ENCODE measurements at regions not wholly inside any gene's neighbourhood (a gene's known extent, or its start where the extent isn't known, plus 50 kb on each side); places are given as distances from the start of the nearest gene placed in this dataset.
A peak's percentile ranks its signal among the peaks of the same experiment; 100 is the strongest.
"Not testable (repeated sequence)": the region's sequence is repeated elsewhere in the genome, so short reads cannot be mapped to it uniquely, and the experiment has no call there.

GRCh38 chr7:106713452-106713851 is 52.5 kb upstream of the CCDC71L start:
- DNase-seq: not testable (repeated sequence)

GRCh38 chr7:106714590-106715442 is 53.9 kb upstream of the CCDC71L start:
- not testable (repeated sequence) for DNase-seq

- DNase-seq: no peak
Observed at GRCh38 chr7:106715730-106716129, 54.8 kb upstream of the CCDC71L start.

- DNase-seq: no peak
Observed at GRCh38 chr7:106717254-106717954, 56.4 kb upstream of the CCDC71L start.

- peak; percentile 87 for DNase-seq
Observed at GRCh38 chr7:106717955-106718871, 57.3 kb upstream of the CCDC71L start.

GRCh38 chr7:106720641-106721040 is 59.7 kb upstream of the CCDC71L start:
- DNase-seq: no peak

- no peak for DNase-seq
Observed at GRCh38 chr7:106721816-106722785, 61.1 kb upstream of the CCDC71L start.

- DNase-seq: no peak
Observed at GRCh38 chr7:106723398-106723797, 62.4 kb upstream of the CCDC71L start.

GRCh38 chr7:106729720-106730385 is 68.9 kb upstream of the CCDC71L start:
- no peak for DNase-seq

GRCh38 chr7:106731187-106731586 is 70.2 kb upstream of the CCDC71L start:
- DNase-seq: no peak

- DNase-seq: no peak
Observed at GRCh38 chr7:106731646-106732444, 70.9 kb upstream of the CCDC71L start.

- DNase-seq: no peak
Observed at GRCh38 chr7:106735637-106736036, 74.7 kb upstream of the CCDC71L start.

GRCh38 chr7:106736123-106736507 is 75.2 kb upstream of the CCDC71L start:
- DNase-seq: no peak

GRCh38 chr7:106736508-106737201 is 75.7 kb upstream of the CCDC71L start:
- peak; percentile 74 for DNase-seq

- DNase-seq: no peak
Observed at GRCh38 chr7:106737202-106737562, 76.2 kb upstream of the CCDC71L start.

- no peak for DNase-seq
Observed at GRCh38 chr7:106740806-106741205, 79.8 kb upstream of the CCDC71L start.

- DNase-seq: no peak
Observed at GRCh38 chr7:106744563-106745091, 83.7 kb upstream of the CCDC71L start.

- not testable (repeated sequence) for DNase-seq
Observed at GRCh38 chr7:106747301-106747700, 86.3 kb upstream of the CCDC71L start.

GRCh38 chr7:106747804-106748203 is 86.8 kb upstream of the CCDC71L start:
- no peak for DNase-seq

- DNase-seq: no peak
Observed at GRCh38 chr7:106749165-106749564, 88.2 kb upstream of the CCDC71L start.

Data from CD4-positive, alpha-beta T cell treated with Interleukin-4 for 4 hours (primary cell).